ENCODE measurements at regions not wholly inside any gene's neighbourhood (a gene's known extent, or its start where the extent isn't known, plus 50 kb on each side); places are given as distances from the start of the nearest gene placed in this dataset.

DNA sequence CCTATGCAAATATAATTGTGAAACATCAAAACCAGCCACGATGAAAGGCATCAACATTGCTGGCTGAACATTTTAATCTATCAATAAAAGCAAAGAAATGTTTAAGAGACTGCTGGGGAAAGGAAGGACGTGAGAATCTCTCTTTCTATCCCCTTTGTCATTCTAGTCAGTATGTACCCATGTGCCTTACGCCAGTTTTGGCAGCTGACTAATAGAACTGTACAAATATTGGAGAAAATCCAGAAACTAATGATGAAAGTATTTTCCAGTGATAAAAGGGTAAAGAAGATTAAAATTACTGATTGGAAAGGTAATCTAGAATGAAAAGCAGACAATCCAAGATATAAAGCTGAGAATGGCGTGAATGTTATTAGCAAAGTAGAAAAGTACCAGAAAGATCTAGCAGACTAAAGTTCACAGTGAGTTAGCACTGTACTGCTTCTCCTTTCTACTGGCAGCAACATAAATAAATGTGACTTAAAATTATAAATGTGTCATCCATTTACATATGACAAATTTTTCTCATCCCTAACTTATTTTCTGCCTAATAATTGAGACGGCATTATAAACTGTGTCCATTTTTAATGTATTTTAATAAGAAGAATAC, 401.9 kb upstream of the CNTN4 start:
- Histone ChIP-seq H3K36me3 (ENCODE audit: insufficient read depth, low read length) (no peaks in the 10 kb centered on the region), H3K27me3 (ENCODE audit: insufficient read depth, low read depth, low read length) (no peaks in the 10 kb centered on the region), H3K9me2 (ENCODE audit: insufficient read depth, low read length) (no peaks in the 10 kb centered on the region), H4K20me1 (ENCODE audit: insufficient read depth) (no peaks in the 10 kb centered on the region), H3F3A (ENCODE audit: insufficient read depth, low read length, poor library complexity, severe bottlenecking) (no peaks in the 10 kb centered on the region), H3K4me2 (ENCODE audit: low read length) (no peak overlapping the region), H2AFZ (ENCODE audit: low read depth, low read length) (no peak overlapping the region), H3K79me2 (replicated peaks; ENCODE audit: insufficient read depth, low read length) (no peaks in the 10 kb centered on the region), H3K9me3 (ENCODE audit: low read length) (no peaks in the 10 kb centered on the region), H3K27ac (ENCODE audit: low read length) (no peak overlapping the region), H3K9ac (ENCODE audit: low read length) (no peak overlapping the region), H3K4me3 (ENCODE audit: low read length) (no peak overlapping the region)
- TF ChIP-seq TAF1 (IDR thresholded peaks at IDR 0.05; ENCODE audit: low read depth): no peak
- TF ChIP-seq, protein P1, sequence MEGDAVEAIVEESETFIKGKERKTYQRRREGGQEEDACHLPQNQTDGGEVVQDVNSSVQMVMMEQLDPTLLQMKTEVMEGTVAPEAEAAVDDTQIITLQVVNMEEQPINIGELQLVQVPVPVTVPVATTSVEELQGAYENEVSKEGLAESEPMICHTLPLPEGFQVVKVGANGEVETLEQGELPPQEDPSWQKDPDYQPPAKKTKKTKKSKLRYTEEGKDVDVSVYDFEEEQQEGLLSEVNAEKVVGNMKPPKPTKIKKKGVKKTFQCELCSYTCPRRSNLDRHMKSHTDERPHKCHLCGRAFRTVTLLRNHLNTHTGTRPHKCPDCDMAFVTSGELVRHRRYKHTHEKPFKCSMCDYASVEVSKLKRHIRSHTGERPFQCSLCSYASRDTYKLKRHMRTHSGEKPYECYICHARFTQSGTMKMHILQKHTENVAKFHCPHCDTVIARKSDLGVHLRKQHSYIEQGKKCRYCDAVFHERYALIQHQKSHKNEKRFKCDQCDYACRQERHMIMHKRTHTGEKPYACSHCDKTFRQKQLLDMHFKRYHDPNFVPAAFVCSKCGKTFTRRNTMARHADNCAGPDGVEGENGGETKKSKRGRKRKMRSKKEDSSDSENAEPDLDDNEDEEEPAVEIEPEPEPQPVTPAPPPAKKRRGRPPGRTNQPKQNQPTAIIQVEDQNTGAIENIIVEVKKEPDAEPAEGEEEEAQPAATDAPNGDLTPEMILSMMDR (IDR thresholded peaks at IDR 0.05; ENCODE audit: poor library complexity, severe bottlenecking): no peak
- TF ChIP-seq EP300 (conservative IDR thresholded peaks at IDR 0.05; ENCODE audit: poor library complexity, severe bottlenecking): no peak
- no peak for TF ChIP-seq EZH2 (IDR thresholded peaks at IDR 0.05; ENCODE audit: borderline replicate concordance, insufficient read depth, low read length, poor library complexity, severe bottlenecking)
- TF ChIP-seq SMC3 (conservative IDR thresholded peaks at IDR 0.05; ENCODE audit: poor library complexity): no peak
- no peak for TF ChIP-seq RAD21 (conservative IDR thresholded peaks at IDR 0.05)
- no peak for TF ChIP-seq POLR2AphosphoS5 (IDR thresholded peaks at IDR 0.05)
- TF ChIP-seq, protein P2, sequence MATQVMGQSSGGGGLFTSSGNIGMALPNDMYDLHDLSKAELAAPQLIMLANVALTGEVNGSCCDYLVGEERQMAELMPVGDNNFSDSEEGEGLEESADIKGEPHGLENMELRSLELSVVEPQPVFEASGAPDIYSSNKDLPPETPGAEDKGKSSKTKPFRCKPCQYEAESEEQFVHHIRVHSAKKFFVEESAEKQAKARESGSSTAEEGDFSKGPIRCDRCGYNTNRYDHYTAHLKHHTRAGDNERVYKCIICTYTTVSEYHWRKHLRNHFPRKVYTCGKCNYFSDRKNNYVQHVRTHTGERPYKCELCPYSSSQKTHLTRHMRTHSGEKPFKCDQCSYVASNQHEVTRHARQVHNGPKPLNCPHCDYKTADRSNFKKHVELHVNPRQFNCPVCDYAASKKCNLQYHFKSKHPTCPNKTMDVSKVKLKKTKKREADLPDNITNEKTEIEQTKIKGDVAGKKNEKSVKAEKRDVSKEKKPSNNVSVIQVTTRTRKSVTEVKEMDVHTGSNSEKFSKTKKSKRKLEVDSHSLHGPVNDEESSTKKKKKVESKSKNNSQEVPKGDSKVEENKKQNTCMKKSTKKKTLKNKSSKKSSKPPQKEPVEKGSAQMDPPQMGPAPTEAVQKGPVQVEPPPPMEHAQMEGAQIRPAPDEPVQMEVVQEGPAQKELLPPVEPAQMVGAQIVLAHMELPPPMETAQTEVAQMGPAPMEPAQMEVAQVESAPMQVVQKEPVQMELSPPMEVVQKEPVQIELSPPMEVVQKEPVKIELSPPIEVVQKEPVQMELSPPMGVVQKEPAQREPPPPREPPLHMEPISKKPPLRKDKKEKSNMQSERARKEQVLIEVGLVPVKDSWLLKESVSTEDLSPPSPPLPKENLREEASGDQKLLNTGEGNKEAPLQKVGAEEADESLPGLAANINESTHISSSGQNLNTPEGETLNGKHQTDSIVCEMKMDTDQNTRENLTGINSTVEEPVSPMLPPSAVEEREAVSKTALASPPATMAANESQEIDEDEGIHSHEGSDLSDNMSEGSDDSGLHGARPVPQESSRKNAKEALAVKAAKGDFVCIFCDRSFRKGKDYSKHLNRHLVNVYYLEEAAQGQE (IDR thresholded peaks at IDR 0.05; ENCODE audit: borderline replicate concordance): no peak
- no peak for TF ChIP-seq MXI1 (conservative IDR thresholded peaks at IDR 0.05; ENCODE audit: poor library complexity, severe bottlenecking)

DNA sequence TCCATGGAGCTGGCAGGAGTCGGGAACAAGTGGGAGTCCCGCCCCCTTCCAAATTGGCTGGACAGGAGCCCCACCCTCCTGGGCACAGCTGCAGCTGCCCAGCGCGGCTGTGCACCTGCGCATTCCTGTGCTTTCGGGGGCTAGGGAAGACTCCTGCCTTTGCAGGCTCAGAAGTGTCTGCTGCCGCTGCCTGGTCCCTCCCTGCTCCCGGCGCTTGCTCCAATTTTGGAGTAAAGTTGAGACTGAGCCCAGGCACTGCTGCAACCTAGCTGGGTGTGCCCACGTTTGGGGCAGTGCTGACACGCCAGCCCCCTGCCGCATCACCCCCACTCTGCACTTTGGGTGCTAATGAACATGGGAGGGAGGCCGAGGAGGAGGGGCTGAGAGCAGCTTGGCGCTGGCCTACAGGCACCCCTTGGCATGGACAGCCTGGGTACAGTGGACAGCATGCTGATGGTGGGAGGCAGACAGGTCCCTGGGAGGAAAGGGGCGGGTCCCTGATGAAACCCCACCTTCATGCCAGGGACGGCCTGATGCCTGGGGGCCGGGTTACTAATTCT, 399.2 kb upstream of the CNTN4 start:
- Histone ChIP-seq H3K9me2 (ENCODE audit: insufficient read depth, low read length) (no peaks in the 10 kb centered on the region), H3K9me3 (ENCODE audit: low read length) (no peaks in the 10 kb centered on the region), H3K9ac (ENCODE audit: low read length) (no peak overlapping the region), H3K4me3 (ENCODE audit: low read length) (no peak overlapping the region), H3K36me3 (ENCODE audit: insufficient read depth, low read length) (no peaks in the 10 kb centered on the region), H2AFZ (ENCODE audit: low read depth, low read length) (no peak overlapping the region), H3K79me2 (replicated peaks; ENCODE audit: insufficient read depth, low read length) (no peaks in the 10 kb centered on the region), H3K27me3 (ENCODE audit: insufficient read depth, low read depth, low read length) (no peaks in the 10 kb centered on the region), H4K20me1 (ENCODE audit: insufficient read depth) (no peaks in the 10 kb centered on the region), H3F3A (ENCODE audit: insufficient read depth, low read length, poor library complexity, severe bottlenecking) (no peaks in the 10 kb centered on the region), H3K4me2 (ENCODE audit: low read length) (no peak overlapping the region), H3K27ac (ENCODE audit: low read length) (no peak overlapping the region)
- no peak for TF ChIP-seq EZH2 (IDR thresholded peaks at IDR 0.05; ENCODE audit: borderline replicate concordance, insufficient read depth, low read length, poor library complexity, severe bottlenecking)
- TF ChIP-seq, protein P1 (IDR thresholded peaks at IDR 0.05; ENCODE audit: poor library complexity, severe bottlenecking): no peak
- no peak for TF ChIP-seq MXI1 (conservative IDR thresholded peaks at IDR 0.05; ENCODE audit: poor library complexity, severe bottlenecking)
- TF ChIP-seq, protein P2 (IDR thresholded peaks at IDR 0.05; ENCODE audit: borderline replicate concordance): no peak
- no peak for TF ChIP-seq EP300 (conservative IDR thresholded peaks at IDR 0.05; ENCODE audit: poor library complexity, severe bottlenecking)
- TF ChIP-seq RAD21 (conservative IDR thresholded peaks at IDR 0.05): no peak
